GM21423 (cell line): ENCODE measurements at regions not wholly inside any gene's neighbourhood (a gene's known extent, or its start where the extent isn't known, plus 50 kb on each side); places are given as distances from the start of the nearest gene placed in this dataset.

Source experiments
- ATAC-seq: cut with Tn5 transposase; IDR thresholded peaks from one replicate; pipeline ENCODE4 v1.9.1; 2021; ENCODE audit warnings: mild to moderate bottlenecking, moderate library complexity; ENCODE audit not compliant: unreplicated experiment

DNA sequence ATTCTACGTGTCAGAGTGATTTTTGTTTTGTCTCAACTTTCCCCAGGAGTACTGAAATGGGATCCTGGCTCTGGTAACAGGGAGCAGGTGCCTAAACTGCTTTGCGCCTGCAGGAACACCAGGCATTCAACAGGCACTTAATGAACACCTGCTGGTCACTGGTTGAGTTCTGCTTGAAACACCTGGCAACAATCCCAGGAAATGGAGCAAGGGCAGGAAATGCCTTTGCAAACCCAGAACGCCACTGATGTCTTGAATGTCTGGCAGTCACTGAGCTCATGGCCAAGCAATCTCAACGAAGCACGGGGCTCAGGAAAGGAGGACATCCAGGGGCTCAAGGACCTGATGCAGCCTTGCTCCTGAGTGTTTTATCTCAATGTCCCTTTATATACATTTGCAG, 360.0 kb upstream of the RAB6C start:
- ATAC-seq: no peak

DNA sequence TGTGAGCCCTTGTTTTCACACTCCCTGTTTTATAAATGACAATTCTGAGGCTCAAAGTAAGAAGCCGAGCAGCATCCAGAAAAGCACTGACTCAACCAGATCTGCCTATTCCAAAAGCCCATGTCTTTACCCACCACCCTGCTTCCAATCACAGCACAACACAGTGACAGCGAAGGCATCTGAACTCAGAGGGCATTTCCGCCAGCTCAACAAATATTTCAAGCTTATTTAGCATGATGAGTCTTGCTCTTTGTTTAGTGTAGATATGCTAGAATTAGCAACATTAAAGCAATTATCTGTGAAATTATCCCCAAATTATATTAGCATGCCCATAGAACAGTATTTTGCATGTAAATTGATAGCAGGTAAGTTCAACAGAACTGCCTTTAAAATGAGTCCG, 359.1 kb upstream of the RAB6C start:
- no peak for ATAC-seq

DNA sequence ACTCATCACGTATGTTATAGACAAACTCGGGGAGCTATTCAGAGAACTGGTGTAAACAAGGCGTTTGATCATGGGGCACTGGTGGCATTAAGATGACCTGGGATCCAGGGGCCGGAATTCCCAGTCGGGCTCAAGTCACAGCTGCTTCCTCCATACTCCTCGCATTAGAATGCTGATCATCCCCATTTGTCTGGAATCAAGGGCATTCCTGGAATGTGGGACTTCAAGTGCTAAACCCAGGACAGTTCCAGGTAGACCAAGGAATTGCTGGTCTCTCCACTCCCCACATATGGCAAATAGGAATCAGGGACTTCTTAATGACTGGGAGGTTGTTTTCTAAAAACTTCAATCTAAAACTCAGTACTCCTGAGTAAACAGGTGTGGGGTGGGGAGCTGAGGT, 355.7 kb upstream of the RAB6C start:
- no peak for ATAC-seq

DNA sequence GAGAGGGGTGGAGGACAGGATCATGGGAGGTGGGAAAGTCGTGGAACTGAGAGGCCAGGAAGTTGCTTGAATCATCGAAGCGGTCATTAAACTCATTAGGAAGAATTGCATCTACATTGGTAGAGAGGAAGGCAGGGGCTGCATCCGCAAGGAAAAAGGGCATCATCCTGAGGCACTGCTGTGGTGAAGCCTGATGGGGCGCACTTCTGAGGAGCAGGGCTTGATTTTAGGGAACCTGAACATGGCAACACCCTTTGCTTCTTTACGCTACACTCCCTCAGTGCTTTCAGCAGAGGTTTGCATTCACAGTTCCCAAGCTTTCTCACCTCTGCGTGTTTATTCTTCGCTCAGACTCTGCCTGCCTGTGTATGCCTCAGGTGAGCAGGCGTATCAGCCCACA, 352.0 kb upstream of the RAB6C start:
- ATAC-seq: no peak

DNA sequence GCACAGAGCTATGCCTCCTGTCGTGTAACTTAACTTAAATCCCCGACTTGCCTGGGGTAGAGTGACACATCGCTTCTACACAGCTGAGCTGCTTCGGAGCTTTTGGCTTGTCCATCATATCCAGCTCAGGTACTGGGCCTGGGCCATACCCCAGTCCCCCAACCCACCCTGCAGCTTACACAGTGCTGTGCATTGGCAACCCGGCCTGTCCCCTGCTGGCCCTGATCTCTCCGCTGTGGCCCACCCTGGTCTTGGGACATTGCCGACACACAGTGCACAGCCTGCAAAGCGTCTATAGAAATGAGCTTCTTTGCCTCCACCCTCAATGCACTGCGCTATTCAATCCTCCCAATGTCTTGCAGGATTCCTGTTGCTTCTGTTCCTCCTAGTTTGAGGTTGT, 342.8 kb upstream of the RAB6C start:
- no peak for ATAC-seq

DNA sequence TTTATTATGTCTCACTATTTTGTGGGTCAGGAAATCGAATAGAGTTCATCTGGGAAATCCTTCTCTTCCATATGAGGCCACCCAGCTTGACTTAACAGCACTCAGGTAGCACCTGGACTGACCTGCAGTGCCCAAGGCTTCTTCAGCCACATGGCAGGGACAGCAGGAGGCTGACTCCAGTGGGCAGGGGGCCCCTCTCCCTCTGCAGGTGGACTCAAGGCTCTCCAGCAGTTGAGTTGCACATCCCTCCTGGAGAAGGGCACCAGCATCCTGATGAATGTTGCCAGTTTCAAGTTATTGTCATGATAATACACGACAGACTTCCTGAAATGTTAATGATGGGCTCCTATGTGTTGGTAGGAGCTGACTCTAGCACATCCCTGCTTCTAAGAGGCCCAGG, 338.1 kb upstream of the RAB6C start:
- ATAC-seq: no peak

DNA sequence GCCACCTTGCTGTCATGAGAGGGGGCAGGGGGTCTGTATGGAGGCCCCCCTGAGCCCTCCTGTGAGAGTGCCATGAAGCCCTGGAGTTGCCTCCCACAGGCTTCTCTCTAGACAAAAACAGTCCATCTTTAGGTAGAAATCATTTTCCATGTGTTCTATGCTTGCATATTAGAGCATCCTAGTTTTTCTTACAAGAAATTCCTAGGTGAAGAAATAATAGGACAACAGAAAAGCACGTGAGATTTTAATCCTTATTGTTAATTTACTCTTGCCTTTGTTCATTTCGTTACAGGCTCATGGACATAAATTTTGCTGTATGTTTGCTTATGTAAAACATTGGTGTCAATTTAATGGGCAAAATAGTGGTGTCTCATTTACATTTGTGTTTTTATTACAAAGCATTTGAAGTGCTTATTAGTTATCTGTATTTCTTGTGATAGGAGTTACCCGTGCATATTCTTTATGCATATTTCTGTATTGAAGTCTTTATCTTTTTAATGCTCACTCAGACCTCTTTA, 336.9 kb upstream of the RAB6C start:
- no peak for ATAC-seq

DNA sequence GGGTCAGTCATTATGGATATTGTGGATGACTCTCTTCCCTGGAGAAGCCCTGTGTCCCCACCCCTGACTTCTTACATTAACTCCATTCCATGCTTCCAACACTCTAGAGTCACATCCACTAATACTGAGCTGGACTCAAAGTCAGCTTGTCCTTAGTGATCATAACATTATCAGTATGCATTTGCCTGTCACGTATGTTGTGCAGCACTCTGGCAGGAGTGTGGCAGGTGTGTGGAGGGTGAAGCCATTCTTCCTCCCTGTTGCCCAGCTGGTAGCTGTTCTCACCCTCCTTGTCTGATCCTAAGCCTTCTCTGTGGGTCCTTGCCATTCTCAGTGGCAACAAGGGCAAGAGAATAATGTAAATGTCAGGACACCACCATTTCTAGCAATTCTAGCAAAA, 334.1 kb upstream of the RAB6C start:
- no peak for ATAC-seq

DNA sequence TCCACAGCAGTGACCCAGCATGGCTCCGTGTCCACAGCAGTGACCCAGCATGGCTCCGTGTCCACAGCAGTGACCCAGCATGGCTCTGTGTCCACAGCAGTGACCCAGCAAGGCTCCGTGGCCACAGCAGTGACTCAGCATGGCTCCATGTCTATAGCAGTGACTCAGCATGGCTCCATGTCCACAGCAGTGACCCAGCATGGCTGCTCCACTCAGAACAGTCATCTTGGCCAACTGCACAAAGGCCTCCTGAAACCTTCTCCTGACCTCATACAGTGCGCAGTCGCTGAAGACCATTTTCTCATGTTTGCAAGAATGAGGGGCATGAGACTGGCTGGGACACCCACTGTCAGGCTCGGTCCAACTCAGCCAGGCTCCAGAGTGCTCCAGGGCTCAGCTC, 333.4 kb upstream of the RAB6C start:
- ATAC-seq: no peak

DNA sequence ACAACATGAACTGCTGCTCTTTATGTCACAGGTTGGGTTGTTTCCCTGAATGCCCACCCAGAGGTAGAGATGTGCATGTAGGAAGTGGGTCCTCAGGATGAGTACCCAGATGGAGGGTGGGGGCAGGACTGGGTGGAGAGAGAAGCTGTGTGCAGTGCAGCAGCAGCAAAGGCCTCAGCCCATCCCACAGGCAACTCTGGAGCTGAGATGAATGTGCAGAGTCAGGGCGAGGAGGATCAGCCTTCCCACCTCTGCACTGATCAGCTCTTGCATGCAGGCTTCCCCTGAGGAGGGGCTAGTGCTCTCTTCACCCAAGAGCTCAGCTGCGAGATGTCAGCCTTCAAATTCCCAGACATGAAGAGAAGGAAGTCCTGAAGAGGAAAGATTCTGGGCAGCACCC, 326.2 kb upstream of the RAB6C start:
- no peak for ATAC-seq

DNA sequence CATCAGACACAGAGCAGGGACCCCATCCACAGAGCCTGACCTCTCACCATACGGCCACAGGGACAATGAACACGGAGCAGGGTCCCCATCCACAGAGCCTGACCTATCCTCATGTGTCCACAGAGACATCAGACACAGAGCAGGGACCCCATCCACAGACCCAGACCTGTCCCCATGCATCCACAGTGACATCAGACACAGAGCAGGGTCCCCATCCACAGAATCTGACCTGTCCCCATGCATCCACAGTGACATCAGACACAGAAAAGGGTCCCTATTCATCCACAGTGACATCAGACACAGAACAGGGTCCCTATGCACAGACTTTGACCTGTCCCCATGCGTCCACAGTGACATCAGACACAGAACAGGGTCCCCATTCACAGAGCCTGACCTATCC, 325.1 kb upstream of the RAB6C start:
- ATAC-seq: no peak

DNA sequence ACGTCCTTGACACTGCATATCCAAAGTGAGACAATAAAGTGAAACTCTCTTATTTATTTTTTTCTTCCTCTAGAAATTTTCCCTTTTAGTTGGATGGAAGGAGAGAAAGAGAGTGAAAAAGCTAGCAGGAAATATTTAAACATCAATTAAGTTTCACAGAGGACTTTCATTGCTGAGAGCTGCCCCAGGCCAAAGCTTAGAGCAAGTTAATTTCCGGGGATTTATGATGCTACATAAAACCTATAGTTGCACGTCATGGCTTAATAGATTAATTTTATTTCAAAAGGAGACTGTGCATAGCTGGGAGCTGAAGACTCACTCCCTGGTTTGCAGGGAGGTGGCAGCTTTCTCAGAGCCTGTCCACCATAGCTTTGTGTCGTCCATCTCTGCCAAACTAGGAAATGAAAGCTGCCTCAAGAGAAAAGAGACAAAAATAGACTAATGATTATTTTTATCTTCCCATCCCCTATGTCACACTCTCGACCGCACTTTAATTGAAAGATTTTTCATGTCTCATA, 323.3 kb upstream of the RAB6C start:
- ATAC-seq: no peak

DNA sequence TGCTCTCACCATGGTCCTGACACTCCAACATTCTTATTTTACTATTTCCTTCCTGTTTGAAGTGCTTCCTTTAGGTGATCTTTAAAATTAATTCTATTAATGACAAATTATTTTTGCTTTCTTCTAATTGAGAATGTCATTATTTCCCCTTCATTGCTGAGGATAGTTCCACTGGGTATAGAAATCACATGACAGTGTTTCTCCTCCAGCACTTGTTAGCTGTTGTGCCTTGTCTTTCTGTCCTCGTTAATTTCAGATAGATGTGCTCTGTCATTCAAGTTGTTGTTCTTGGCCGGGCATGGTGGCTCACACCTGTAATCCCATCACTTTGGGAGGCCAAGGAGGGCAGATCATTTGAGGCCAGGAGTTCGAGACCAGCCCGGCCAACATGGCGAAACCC, 321.0 kb upstream of the RAB6C start:
- no peak for ATAC-seq

DNA sequence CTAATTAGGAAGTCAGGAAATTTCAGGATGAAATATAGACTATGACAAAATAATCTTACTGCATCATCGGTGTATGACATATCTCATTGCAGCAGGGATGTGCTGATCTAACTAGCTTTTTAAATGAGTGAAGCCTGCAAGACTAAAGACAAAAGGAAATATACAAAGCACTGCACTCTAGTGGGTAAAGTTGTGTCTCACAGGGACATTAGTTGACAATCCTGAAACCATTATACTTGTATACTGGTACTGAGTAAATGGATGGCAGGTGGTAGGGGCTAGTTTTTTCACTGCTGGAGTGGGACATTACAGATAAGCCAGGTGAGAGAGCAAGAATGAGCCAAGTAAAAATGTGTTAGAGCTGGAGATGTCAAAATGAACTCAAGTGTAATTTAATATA, 317.5 kb upstream of the RAB6C start:
- no peak for ATAC-seq

DNA sequence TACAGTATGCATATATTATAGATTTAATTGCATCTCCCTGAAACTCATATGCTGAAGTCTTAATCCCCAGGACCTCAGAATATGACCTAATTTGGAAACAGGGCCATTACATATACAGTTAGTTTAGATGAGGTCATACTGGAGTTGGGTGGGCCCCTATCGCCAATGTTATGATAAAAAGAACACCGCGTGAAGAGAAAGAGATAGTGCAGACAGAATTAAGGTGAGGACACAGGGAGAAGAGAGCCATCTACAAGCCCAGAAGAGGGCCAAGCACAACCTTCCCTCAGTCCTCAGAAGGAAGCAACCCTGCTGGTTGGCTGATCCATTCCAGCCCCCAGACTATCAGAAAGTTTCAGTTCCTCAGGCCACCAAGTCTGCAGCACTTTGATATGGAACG, 311.9 kb upstream of the RAB6C start:
- ATAC-seq: no peak

DNA sequence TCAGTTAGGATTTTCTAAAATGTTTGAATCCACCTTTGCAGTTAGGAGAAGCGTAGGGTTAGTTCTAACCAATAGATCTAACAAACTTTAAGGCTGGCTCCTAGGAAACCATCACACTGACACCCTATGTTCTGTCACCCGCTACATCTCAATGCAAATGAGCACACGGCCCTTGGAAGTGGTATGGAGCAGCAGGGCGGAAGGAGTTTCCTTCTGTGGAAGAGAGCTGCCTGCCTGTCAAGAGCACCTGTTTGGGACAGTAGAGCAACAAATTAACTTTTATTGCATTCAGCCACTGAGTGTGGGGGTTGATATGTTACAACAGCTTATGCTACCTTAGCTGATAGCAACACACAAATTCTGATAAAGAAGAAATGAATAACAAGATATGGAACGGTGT, 306.9 kb upstream of the RAB6C start:
- no peak for ATAC-seq

DNA sequence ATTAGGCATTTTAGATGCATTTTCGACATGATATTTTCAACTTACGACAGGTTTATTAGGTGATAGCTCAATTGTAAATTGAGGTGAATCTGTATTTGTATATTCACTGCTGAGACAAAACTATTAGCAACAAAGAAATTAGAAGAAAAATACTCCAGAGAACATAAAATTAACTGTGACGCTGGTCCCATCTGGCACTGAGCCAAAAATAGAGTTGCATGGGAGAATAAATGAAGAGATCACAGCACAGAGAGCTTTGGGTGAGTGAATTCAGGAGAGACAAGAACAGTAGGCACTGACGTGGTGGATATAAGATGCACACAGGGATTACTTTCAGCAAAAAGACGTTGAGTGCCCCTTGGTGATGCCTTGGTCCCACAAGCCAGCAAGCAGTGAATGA, 306.2 kb upstream of the RAB6C start:
- no peak for ATAC-seq

DNA sequence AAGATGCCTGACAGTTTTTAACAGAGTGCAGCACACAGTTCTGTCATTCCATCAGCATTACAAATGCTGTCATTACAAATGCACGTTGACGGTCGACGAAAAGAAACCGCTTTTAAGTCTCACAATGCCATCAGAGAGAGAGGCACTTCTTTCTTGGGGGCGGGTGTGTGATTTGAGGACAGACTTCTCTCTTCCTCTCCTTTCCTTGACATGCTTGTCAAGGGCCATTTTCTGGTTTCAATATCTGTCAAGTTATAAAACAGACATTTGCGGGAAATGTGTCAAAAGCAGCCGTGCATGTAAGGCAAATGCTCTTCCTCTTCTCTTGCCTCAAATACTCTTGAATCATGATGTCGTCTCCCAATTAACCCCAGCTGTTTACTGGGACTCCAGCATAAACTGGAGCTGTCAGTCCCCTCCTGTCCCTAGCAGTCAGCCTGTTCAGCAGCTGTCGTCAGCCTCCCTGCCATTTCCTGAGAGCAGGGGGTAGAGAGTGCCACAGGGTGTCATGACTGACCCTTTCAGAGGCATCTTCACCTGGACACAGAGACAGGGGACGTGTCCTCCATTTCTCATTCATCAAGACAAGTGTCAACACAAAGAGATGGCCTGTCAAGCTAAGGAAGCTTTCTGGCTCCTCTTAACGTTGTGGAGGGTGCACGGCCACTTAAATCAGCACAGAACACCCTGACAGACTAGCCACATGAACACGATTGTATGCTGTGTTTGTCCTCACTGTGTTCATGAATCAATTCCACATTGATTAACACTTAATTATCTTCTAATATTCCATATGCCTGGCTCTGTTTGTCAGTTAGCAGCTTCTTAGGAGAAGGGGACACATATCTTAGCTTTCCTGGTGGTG, 305.4 kb upstream of the RAB6C start:
- ATAC-seq: no peak

DNA sequence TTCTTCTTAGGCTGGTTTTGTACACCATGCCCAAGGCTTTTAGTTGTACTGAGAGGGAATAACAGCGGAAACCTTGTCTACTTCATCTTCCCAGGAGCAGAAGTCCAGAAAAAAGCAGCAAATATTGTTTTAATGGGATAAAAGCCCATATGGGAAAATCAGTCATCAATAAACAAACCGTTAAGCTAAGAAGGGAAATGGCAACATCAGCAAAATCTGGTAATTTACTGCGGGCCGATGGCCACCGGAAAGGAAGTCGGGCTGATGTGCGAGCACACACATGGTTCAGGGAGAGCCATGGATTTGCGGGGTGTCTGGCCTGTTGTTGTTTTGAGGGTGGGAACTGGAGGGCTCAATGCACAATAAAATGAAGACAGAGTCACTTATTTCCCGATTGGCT, 300.7 kb upstream of the RAB6C start:
- no peak for ATAC-seq

DNA sequence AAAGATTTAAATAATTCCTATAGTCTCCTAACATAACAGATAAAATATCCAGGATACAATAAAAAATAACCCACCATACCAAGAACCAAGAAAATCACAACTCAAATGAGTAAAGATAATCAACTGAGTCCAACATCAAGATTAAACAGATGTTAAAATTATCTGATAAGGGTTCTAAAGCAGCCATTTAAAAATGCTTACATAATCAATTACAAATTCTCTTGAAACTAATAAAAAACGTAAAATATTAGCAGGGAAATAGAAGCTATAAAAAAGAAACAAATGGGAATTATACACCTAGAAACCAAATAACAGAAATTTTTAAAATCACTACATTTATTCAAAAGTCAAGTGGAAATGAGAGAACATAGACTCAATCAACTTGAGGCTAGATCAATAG, 297.7 kb upstream of the RAB6C start:
- ATAC-seq: no peak

DNA sequence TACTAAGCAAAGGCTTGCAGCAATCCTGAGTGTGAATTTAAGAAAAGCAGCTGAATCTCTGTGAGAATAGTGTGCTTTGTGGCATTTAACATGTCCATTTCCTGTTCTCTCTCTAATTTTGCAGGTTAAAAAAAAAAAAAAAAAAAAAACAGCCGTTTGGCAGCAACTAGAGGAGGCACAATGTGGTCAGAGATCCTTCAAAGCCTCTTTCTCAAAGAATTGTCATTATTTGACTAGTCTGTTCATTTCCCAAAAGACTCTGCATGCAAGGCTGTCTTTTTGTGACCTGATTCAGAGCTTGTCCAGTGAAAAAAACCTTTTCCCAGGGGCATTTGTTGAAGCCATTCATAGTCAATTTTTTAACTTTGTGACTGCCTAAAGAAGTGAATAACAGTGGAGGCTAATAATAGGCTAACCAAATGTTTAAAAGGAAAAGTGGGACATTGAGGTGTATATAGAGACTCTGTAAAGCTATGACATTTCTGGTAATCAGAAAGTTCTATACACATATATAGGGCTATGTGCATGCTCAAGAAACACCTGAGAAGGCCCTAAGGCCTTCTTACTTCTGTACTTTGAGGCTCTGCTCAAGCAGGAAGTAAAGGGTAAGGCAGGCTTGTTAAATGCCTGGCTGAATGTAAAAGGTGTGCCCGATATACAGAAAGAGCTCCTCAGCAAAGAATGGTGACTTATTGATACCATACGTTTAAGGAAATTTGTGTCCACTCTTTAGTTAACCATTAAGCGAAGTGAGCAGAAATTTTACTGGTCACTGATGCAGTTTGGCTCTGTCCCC, 289.6 kb upstream of the RAB6C start:
- ATAC-seq: no peak

DNA sequence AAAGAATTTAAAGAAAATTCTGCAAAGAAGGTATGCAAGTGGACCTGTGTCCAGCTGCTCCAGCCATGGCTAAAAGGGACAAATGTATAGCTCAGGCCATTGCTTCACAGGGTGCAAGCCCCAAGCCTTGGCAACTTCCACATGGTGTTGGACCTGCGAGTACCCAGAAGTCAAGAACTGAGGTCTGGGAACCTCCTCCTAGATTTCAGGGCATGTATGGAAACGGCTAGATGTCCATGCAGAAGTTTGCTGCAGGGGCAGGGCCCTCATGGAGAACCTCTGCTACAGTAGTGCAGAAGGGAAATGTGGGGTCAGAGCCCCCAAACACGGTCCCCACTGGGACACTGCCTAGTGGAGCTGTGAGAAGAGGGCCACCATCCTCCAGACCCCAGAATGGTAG, 284.0 kb upstream of the RAB6C start:
- ATAC-seq: no peak
